ENCODE measurements at regions not wholly inside any gene's neighbourhood (a gene's known extent, or its start where the extent isn't known, plus 50 kb on each side); places are given as distances from the start of the nearest gene placed in this dataset.

DNA sequence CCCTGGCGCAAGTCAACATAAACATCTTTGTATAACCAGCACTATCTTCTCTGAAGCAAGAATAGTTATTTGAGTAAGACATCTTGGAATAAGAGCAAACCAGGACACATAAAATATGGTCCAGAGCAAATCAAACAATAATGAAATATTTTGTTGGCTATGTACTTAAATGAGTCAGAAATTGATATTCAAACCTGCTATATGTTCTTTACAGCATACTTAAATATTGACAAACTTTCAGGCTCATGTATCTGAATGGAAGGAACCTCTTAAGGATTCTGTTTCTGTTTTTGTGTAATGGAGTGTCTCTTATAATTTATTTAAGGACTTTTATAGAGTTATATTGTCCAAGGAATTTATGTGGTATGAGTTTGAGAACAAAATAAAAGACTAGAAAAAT lies 747.3 kb downstream of the EFNA5 start:
- Histone ChIP-seq H3K9me3 (ENCODE audit: control insufficient read depth in 3 of 3, low read length in 3 of 3) (no peaks in the 10 kb centered on the region), H3K4me1 (ENCODE audit: control insufficient read depth in 3 of 3, insufficient read depth in 3 of 3, low read length in 3 of 3) (no peaks in the 10 kb centered on the region), H3K27me3 (ENCODE audit: control insufficient read depth in 3 of 3, insufficient read depth in 3 of 3, low read length in 3 of 3) (no peaks in the 10 kb centered on the region), H3K36me3 (ENCODE audit: control insufficient read depth in 3 of 3, insufficient read depth in 3 of 3, low read length in 3 of 3) (no peaks in the 10 kb centered on the region), H3K9ac (ENCODE audit: low read depth in 1 of 3, low read length in 3 of 3) (no peak overlapping the region), H3K27ac (ENCODE audit: low read depth, low read length) (no peak overlapping the region), H3K4me3 (ENCODE audit: low read length in 3 of 3) (no peak overlapping the region)

DNA sequence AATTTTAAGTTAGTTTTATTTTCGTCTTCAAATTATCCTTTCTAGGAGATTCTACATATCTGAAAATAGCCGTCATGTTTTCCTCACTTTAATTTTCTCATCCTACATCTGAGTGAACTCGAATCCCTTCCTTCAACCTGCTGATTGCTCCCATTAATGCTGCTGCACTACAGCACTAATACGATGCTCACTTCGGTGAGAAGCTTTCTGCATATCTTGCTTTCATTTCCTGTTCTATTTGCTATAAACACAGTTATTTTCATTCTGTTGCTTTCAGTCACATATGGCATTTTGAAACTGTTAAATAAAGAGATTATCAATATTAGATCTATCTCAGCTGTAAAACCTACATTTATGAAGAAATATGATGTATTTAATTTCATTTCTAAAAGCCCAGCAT lies 749.2 kb downstream of the EFNA5 start:
- Histone ChIP-seq H3K9ac (ENCODE audit: low read depth in 1 of 3, low read length in 3 of 3) (no peak overlapping the region), H3K27ac (ENCODE audit: low read depth, low read length) (no peak overlapping the region), H3K4me3 (ENCODE audit: low read length in 3 of 3) (no peak overlapping the region), H3K4me1 (ENCODE audit: control insufficient read depth in 3 of 3, insufficient read depth in 3 of 3, low read length in 3 of 3) (no peaks in the 10 kb centered on the region), H3K36me3 (ENCODE audit: control insufficient read depth in 3 of 3, insufficient read depth in 3 of 3, low read length in 3 of 3) (no peaks in the 10 kb centered on the region), H3K9me3 (ENCODE audit: control insufficient read depth in 3 of 3, low read length in 3 of 3) (no peaks in the 10 kb centered on the region), H3K27me3 (ENCODE audit: control insufficient read depth in 3 of 3, insufficient read depth in 3 of 3, low read length in 3 of 3) (no peaks in the 10 kb centered on the region)

DNA sequence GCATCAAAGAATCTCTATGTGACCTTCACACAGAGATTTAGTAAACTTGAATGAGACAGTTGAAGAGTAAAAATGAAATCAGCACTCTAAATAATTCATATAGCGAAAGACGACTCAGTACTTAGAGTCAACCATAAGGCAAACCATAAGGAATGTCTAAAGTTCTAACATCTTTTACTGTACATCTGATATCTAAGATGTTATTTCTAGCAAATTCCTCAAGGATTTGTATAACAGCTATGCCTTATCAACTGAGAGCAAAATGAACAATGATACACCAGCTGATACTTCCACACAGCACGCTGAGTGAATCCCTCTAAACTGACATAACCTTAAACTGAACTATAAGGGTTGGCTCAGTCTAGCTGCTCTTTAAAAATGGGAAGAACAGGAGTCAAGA lies 760.3 kb downstream of the EFNA5 start:
- Histone ChIP-seq H3K4me3 (ENCODE audit: low read length in 3 of 3) (no peak overlapping the region), H3K27me3 (ENCODE audit: control insufficient read depth in 3 of 3, insufficient read depth in 3 of 3, low read length in 3 of 3) (no peaks in the 10 kb centered on the region), H3K36me3 (ENCODE audit: control insufficient read depth in 3 of 3, insufficient read depth in 3 of 3, low read length in 3 of 3) (no peaks in the 10 kb centered on the region), H3K4me1 (ENCODE audit: control insufficient read depth in 3 of 3, insufficient read depth in 3 of 3, low read length in 3 of 3) (no peaks in the 10 kb centered on the region), H3K9me3 (ENCODE audit: control insufficient read depth in 3 of 3, low read length in 3 of 3) (no peaks in the 10 kb centered on the region), H3K9ac (ENCODE audit: low read depth in 1 of 3, low read length in 3 of 3) (no peak overlapping the region), H3K27ac (ENCODE audit: low read depth, low read length) (no peak overlapping the region)

DNA sequence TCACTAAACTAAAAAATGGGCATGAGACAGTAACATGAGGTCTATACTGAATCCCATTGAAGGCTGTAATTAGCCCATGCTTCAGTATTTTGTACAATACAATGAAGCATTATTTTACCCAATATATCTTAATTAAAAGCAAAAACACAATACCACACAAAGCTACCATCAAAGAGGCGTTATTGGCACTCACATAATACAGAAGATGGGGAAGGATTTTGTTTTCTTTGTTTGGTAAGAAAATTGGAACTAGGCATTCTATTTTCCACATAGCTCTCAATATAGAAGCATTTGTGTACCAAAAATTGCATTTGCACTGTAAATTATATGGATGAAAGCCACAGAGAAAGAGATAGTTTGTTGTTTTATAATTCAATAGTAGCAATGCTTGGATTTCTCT lies 761.0 kb downstream of the EFNA5 start:
- Histone ChIP-seq H3K9ac (ENCODE audit: low read depth in 1 of 3, low read length in 3 of 3) (no peak overlapping the region), H3K36me3 (ENCODE audit: control insufficient read depth in 3 of 3, insufficient read depth in 3 of 3, low read length in 3 of 3) (no peaks in the 10 kb centered on the region), H3K4me3 (ENCODE audit: low read length in 3 of 3) (no peak overlapping the region), H3K27me3 (ENCODE audit: control insufficient read depth in 3 of 3, insufficient read depth in 3 of 3, low read length in 3 of 3) (no peaks in the 10 kb centered on the region), H3K9me3 (ENCODE audit: control insufficient read depth in 3 of 3, low read length in 3 of 3) (no peaks in the 10 kb centered on the region), H3K27ac (ENCODE audit: low read depth, low read length) (no peak overlapping the region), H3K4me1 (ENCODE audit: control insufficient read depth in 3 of 3, insufficient read depth in 3 of 3, low read length in 3 of 3) (no peaks in the 10 kb centered on the region)

DNA sequence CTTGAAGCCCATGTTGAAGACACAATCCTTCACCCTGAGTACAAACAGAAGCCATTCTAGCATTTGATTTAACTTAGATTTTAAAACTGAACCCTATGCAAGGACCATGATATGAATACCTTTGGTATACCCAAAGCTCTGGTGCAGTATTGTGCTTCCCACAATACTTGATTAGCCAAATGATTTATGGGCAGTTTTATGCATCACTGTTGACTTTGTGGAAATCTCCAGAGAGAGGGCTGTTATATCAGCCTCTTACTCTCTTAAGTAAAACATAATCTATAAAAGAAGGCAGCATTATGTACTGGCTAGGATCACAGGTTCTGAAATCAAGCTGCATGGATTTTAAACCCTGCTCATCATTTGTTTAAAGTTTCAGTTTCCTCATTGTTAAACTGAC lies 762.8 kb downstream of the EFNA5 start:
- Histone ChIP-seq H3K4me3 (ENCODE audit: low read length in 3 of 3) (no peak overlapping the region), H3K27me3 (ENCODE audit: control insufficient read depth in 3 of 3, insufficient read depth in 3 of 3, low read length in 3 of 3) (no peaks in the 10 kb centered on the region), H3K4me1 (ENCODE audit: control insufficient read depth in 3 of 3, insufficient read depth in 3 of 3, low read length in 3 of 3) (no peaks in the 10 kb centered on the region), H3K9me3 (ENCODE audit: control insufficient read depth in 3 of 3, low read length in 3 of 3) (no peaks in the 10 kb centered on the region), H3K27ac (ENCODE audit: low read depth, low read length) (no peak overlapping the region), H3K36me3 (ENCODE audit: control insufficient read depth in 3 of 3, insufficient read depth in 3 of 3, low read length in 3 of 3) (no peaks in the 10 kb centered on the region), H3K9ac (ENCODE audit: low read depth in 1 of 3, low read length in 3 of 3) (no peak overlapping the region)

DNA sequence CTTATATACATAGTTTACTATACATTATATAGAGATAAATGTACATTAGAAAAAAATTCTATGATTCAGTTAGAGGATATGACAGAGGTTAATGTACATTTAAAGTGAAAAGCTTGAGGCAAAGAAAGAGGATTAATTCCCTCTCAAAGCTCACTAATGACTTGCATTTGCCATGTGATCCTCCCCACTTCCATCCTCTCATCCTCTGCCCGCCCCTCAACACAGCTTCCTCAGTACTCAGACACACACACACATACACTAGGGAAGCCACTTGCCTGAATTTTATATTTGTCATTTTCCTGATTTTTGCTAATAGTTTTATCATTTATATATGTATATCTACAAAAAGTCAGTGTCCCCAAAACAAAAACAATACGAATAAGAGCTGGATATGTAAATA lies 764.5 kb downstream of the EFNA5 start:
- H3K27ac ChIP-seq (ENCODE audit: low read depth, low read length): no peak overlapping the region
- no peak overlapping the region for H3K4me3 ChIP-seq (ENCODE audit: low read length in 3 of 3)
- H3K4me1 ChIP-seq (ENCODE audit: control insufficient read depth in 3 of 3, insufficient read depth in 3 of 3, low read length in 3 of 3): no peaks in the 10 kb centered on the region
- no peaks in the 10 kb centered on the region for H3K9me3 ChIP-seq (ENCODE audit: control insufficient read depth in 3 of 3, low read length in 3 of 3)
- no peak overlapping the region for H3K9ac ChIP-seq (ENCODE audit: low read depth in 1 of 3, low read length in 3 of 3)
- no peaks in the 10 kb centered on the region for H3K27me3 ChIP-seq (ENCODE audit: control insufficient read depth in 3 of 3, insufficient read depth in 3 of 3, low read length in 3 of 3)
- H3K36me3 ChIP-seq (ENCODE audit: control insufficient read depth in 3 of 3, insufficient read depth in 3 of 3, low read length in 3 of 3): no peaks in the 10 kb centered on the region

DNA sequence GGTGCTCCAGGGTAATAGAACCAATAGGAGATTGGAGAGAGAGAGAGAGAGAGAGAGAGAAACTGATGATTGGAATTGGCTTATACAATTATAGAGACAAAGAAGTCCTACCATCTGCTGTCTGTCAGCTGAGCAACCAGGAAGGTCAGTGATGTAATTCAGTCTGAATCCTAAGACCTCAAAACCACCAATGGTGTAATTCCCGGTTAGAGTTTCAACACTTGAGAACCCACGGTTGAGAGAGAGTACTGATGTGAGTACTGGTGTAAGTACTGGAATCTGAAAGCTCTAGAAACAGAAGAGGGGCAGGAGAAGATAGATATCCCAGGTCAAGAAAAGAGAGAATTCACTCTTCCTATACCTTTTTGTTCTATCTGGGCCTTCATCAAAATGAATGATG lies 775.8 kb downstream of the EFNA5 start:
- H3K4me1 ChIP-seq (ENCODE audit: control insufficient read depth in 3 of 3, insufficient read depth in 3 of 3, low read length in 3 of 3): no peaks in the 10 kb centered on the region
- no peak overlapping the region for H3K27ac ChIP-seq (ENCODE audit: low read depth, low read length)
- no peak overlapping the region for H3K9ac ChIP-seq (ENCODE audit: low read depth in 1 of 3, low read length in 3 of 3)
- no peak overlapping the region for H3K4me3 ChIP-seq (ENCODE audit: low read length in 3 of 3)
- no peaks in the 10 kb centered on the region for H3K27me3 ChIP-seq (ENCODE audit: control insufficient read depth in 3 of 3, insufficient read depth in 3 of 3, low read length in 3 of 3)
- no peaks in the 10 kb centered on the region for H3K9me3 ChIP-seq (ENCODE audit: control insufficient read depth in 3 of 3, low read length in 3 of 3)
- no peaks in the 10 kb centered on the region for H3K36me3 ChIP-seq (ENCODE audit: control insufficient read depth in 3 of 3, insufficient read depth in 3 of 3, low read length in 3 of 3)

DNA sequence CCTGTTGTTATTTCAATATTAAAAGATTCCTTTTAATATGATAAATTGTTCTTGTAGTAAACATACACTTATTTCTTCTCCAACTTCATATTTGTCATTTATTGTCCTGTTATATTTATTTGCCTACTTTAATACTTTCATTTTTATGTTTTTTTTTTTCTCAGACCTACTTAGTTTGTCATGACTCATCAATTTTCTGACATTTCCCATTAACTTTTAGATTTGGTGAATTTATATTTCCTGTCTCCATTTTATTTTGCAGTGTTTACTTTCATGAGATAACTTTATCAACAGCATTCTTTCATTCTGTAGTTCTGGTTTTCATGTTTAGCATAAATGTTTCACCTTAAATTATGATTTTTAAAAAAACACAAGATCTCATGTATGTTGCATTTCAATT lies 788.7 kb downstream of the EFNA5 start:
- no peak overlapping the region for H3K9ac ChIP-seq (ENCODE audit: low read depth in 1 of 3, low read length in 3 of 3)
- no peaks in the 10 kb centered on the region for H3K36me3 ChIP-seq (ENCODE audit: control insufficient read depth in 3 of 3, insufficient read depth in 3 of 3, low read length in 3 of 3)
- no peaks in the 10 kb centered on the region for H3K9me3 ChIP-seq (ENCODE audit: control insufficient read depth in 3 of 3, low read length in 3 of 3)
- no peaks in the 10 kb centered on the region for H3K4me1 ChIP-seq (ENCODE audit: control insufficient read depth in 3 of 3, insufficient read depth in 3 of 3, low read length in 3 of 3)
- no peaks in the 10 kb centered on the region for H3K27me3 ChIP-seq (ENCODE audit: control insufficient read depth in 3 of 3, insufficient read depth in 3 of 3, low read length in 3 of 3)
- no peak overlapping the region for H3K27ac ChIP-seq (ENCODE audit: low read depth, low read length)
- no peak overlapping the region for H3K4me3 ChIP-seq (ENCODE audit: low read length in 3 of 3)

DNA sequence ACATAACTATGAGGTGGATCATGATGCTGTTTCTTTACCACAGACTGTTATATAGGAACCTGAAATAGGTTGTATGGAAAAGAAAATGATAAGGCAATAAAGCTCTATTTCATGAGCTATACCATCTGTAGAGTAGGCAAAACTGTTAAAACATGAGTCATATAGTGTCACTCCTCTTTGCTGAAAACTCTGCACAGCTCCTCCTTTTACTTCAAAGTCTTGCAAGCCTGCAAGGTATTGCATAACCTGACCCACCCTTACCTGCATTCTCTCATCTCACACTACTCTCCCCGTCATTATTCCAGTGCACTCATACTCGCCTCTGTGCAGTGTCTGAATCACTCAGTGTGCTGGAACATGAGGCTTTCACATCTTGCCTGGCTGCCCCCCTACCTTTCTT lies 790.1 kb downstream of the EFNA5 start:
- H3K9ac ChIP-seq (ENCODE audit: low read depth in 1 of 3, low read length in 3 of 3): no peak overlapping the region
- no peak overlapping the region for H3K4me3 ChIP-seq (ENCODE audit: low read length in 3 of 3)
- no peaks in the 10 kb centered on the region for H3K4me1 ChIP-seq (ENCODE audit: control insufficient read depth in 3 of 3, insufficient read depth in 3 of 3, low read length in 3 of 3)
- peaks cover 0 to 3% (median 0%) of the 10 kb centered on the region in 3 donors for H3K9me3 ChIP-seq (ENCODE audit: control insufficient read depth in 3 of 3, low read length in 3 of 3)
- H3K36me3 ChIP-seq (ENCODE audit: control insufficient read depth in 3 of 3, insufficient read depth in 3 of 3, low read length in 3 of 3): no peaks in the 10 kb centered on the region
- no peak overlapping the region for H3K27ac ChIP-seq (ENCODE audit: low read depth, low read length)
- no peaks in the 10 kb centered on the region for H3K27me3 ChIP-seq (ENCODE audit: control insufficient read depth in 3 of 3, insufficient read depth in 3 of 3, low read length in 3 of 3)

DNA sequence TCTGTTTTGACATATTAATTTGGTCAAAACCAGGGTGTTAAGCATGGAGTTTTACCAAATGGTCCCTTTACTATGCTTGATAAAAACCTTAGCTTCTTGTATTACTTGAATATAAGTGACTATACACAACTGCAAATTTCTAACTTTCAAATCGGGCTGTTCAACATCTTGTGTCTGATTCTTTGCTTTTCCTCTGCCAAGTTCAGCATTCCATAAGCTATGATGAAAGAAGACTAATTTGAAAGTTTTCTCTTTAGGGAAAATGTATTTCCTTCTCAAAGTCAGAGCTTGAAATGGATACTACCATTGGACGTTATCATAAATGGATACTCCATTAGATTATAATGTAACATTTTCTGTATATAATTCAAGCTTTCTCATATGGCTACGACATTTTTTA lies 792.9 kb downstream of the EFNA5 start:
- Histone ChIP-seq H3K4me1 (ENCODE audit: control insufficient read depth in 3 of 3, insufficient read depth in 3 of 3, low read length in 3 of 3) (no peaks in the 10 kb centered on the region), H3K4me3 (ENCODE audit: low read length in 3 of 3) (no peak overlapping the region), H3K36me3 (ENCODE audit: control insufficient read depth in 3 of 3, insufficient read depth in 3 of 3, low read length in 3 of 3) (no peaks in the 10 kb centered on the region), H3K27ac (ENCODE audit: low read depth, low read length) (no peak overlapping the region), H3K27me3 (ENCODE audit: control insufficient read depth in 3 of 3, insufficient read depth in 3 of 3, low read length in 3 of 3) (no peaks in the 10 kb centered on the region), H3K9ac (ENCODE audit: low read depth in 1 of 3, low read length in 3 of 3) (no peak overlapping the region), H3K9me3 (ENCODE audit: control insufficient read depth in 3 of 3, low read length in 3 of 3) (peaks cover 0 to 3% (median 0%) of the 10 kb centered on the region in 3 donors)

DNA sequence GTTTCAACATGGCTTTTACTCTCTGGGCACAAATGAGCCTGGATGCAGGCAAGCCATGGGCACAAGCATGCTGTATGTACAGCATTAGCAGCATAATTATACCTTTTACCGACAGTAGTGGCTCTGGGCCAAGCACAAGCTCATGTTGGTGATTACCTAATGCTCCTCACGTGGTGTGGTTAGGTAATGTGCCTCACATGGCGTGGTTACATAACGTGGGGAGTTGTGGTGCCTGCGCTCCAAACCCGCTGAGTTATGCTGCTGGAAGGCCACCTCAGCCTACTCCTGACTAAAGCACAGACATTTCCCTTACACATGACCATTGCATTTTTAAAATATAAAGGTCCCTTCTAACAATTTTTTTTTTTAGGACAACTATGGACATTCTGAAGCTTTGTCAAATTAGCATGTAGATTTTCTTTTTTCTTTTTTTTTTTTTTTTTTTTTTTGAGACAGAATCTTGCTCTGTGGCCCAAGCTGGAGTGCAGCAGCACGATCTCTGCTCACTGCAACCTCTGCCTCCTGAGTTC lies 794.0 kb downstream of the EFNA5 start:
- H3K9ac ChIP-seq (ENCODE audit: low read depth in 1 of 3, low read length in 3 of 3): no peak overlapping the region
- H3K4me1 ChIP-seq (ENCODE audit: control insufficient read depth in 3 of 3, insufficient read depth in 3 of 3, low read length in 3 of 3): no peaks in the 10 kb centered on the region
- no peaks in the 10 kb centered on the region for H3K27me3 ChIP-seq (ENCODE audit: control insufficient read depth in 3 of 3, insufficient read depth in 3 of 3, low read length in 3 of 3)
- H3K27ac ChIP-seq (ENCODE audit: low read depth, low read length): no peak overlapping the region
- no peaks in the 10 kb centered on the region for H3K36me3 ChIP-seq (ENCODE audit: control insufficient read depth in 3 of 3, insufficient read depth in 3 of 3, low read length in 3 of 3)
- no peak overlapping the region for H3K4me3 ChIP-seq (ENCODE audit: low read length in 3 of 3)
- peaks cover 0 to 3% (median 0%) of the 10 kb centered on the region in 3 donors for H3K9me3 ChIP-seq (ENCODE audit: control insufficient read depth in 3 of 3, low read length in 3 of 3)
